BE2C (cell line): ENCODE measurements at regions not wholly inside any gene's neighbourhood (a gene's known extent, or its start where the extent isn't known, plus 50 kb on each side); places are given as distances from the start of the nearest gene placed in this dataset.

Source experiments
- DNase-seq: peaks from one replicate; pipeline ENCODE4 v3.0.0-alpha.2; 2020
- H3K27me3 ChIP-seq: fragments of 250-450 bp; sonication (Bioruptor Pico); 2 replicates; pipeline ENCODE4 v1.5.1; 2020; ENCODE audit warnings: mild to moderate bottlenecking
- H3K36me3 ChIP-seq: fragments of 250-450 bp; sonication (Bioruptor Pico); 2 replicates; pipeline ENCODE4 v1.5.1; 2020; ENCODE audit warnings: mild to moderate bottlenecking
- H3K4me1 ChIP-seq: fragments of 250-450 bp; sonication (Bioruptor Pico); 2 replicates; pipeline ENCODE4 v1.5.1; 2020
- H3K4me3 ChIP-seq: 2 replicates; pipeline ENCODE4 v1.5.1; 2011; ENCODE audit warnings: low read depth, low read length
- H3K9me3 ChIP-seq: fragments of 250-450 bp; sonication (Bioruptor Pico); 2 replicates; pipeline ENCODE4 v1.5.1; 2020
- TF ChIP-seq, protein P1 (sequence below): IDR thresholded peaks from 2 replicates; pipeline ENCODE4 v1.5.1; 2012; ENCODE audit warnings: mild to moderate bottlenecking, low read depth, low read length

DNA sequence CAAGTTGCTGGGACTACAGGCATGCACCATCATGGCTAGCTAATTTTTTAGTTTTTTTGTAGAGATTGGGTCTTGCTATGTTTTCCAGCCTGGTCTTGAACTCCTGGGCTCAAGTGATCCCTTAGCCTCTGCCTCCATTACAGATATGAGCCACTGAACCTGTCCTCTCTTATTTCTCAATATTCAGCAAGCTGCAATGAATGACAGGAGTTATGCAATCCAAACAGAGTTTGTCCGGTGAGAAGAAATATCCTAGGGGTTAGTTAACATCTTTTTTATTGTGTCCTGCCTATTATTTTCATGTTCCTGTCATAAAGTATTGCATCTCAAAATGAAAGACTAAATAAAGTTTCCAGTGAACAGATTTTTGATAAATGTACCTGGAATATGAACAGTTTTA is 1161.4 kb downstream of the OTOL1 start:
- Histone ChIP-seq H3K4me3 (no peak overlapping the region), H3K36me3 (no peaks in the 10 kb centered on the region), H3K27me3 (no peaks in the 10 kb centered on the region), H3K4me1 (no peaks in the 10 kb centered on the region), H3K9me3 (no peaks in the 10 kb centered on the region)
- no peak for DNase-seq
- TF ChIP-seq, protein P1, sequence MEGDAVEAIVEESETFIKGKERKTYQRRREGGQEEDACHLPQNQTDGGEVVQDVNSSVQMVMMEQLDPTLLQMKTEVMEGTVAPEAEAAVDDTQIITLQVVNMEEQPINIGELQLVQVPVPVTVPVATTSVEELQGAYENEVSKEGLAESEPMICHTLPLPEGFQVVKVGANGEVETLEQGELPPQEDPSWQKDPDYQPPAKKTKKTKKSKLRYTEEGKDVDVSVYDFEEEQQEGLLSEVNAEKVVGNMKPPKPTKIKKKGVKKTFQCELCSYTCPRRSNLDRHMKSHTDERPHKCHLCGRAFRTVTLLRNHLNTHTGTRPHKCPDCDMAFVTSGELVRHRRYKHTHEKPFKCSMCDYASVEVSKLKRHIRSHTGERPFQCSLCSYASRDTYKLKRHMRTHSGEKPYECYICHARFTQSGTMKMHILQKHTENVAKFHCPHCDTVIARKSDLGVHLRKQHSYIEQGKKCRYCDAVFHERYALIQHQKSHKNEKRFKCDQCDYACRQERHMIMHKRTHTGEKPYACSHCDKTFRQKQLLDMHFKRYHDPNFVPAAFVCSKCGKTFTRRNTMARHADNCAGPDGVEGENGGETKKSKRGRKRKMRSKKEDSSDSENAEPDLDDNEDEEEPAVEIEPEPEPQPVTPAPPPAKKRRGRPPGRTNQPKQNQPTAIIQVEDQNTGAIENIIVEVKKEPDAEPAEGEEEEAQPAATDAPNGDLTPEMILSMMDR = no peak

DNA sequence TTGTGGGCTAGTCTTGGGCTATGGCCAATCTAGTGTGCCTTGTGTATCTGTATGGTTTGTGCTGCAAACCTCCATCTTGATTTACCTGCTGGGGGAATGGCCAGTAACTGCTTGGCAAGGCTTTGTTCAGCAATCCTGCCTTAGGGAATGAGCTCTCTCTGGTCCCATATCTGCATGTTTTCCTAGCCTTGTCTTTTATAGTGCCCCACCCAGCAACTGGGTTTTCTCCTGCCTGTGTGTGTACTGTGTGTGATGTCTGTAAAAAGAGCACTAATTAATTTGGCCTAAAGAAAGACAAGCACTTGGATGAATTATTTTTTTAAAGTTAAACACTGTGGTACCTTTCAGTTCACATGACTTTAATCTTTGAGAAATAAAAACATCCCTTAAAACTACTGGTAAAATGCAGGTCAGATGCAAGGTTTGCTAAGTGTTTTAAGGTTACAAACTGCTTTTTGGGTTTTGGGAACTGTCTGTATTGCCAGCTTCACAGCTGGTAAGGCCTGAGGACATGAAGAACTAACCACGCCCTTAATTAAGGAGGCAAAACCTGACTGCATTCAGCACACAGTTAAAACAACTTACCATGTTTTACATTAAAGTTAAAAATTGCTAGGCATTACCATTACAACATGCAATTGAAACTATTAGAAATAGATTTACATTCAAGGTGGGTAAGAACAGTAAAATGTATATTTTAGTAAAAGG is 1169.2 kb downstream of the OTOL1 start:
- H3K4me3 ChIP-seq = no peak overlapping the region
- DNase-seq = no peak
- H3K9me3 ChIP-seq = no peaks in the 10 kb centered on the region
- TF ChIP-seq, protein P1 = no peak
- no peaks in the 10 kb centered on the region for H3K27me3 ChIP-seq
- no peaks in the 10 kb centered on the region for H3K36me3 ChIP-seq
- H3K4me1 ChIP-seq = no peaks in the 10 kb centered on the region

DNA sequence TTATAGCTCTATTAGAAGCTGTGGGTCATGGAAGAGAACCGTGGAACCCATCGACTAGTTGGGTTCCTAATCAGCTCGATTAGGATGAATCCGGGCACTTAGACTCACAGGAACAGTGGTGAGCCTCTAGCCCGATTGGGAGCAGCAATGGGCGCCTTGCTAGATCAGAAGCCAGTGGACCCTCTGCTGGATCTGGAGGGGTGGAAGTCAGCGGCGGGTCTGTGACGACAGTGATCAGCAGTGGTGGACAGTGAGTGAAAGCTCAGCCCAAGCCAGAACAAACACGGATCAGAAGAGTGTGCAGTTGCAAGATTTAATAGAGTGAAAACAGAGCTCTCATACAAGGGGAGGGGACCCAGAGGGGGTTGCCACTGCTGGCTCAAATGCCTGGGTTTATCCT is 1170.2 kb downstream of the OTOL1 start:
- H3K36me3 ChIP-seq = no peaks in the 10 kb centered on the region
- H3K9me3 ChIP-seq = no peaks in the 10 kb centered on the region
- no peaks in the 10 kb centered on the region for H3K4me1 ChIP-seq
- no peak for DNase-seq
- TF ChIP-seq, protein P1 = no peak
- H3K4me3 ChIP-seq = no peak overlapping the region
- no peaks in the 10 kb centered on the region for H3K27me3 ChIP-seq

DNA sequence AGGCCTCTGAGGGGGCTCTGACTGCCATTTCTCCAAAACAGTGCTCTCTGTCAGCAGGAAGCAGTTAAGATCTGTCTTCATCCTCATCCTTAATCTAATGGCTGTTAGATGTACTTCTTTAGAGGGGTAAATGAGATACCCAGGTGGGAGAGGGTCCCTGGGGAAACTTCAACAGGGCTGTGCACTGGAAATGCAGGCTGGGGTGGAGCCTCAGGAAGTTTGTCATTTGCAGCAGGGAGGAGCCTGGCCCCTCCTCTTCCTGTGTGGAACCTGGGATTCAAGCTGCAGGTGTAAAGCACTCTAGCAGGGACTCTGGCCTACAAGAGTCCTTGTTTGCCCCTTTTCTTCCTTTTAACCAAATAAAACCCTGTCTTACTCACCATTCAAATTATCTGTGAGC is 1173.6 kb downstream of the OTOL1 start:
- TF ChIP-seq, protein P1 = no peak
- Histone ChIP-seq H3K9me3 (no peaks in the 10 kb centered on the region), H3K36me3 (no peaks in the 10 kb centered on the region), H3K4me1 (no peaks in the 10 kb centered on the region), H3K4me3 (no peak overlapping the region), H3K27me3 (no peaks in the 10 kb centered on the region)
- DNase-seq = no peak

DNA sequence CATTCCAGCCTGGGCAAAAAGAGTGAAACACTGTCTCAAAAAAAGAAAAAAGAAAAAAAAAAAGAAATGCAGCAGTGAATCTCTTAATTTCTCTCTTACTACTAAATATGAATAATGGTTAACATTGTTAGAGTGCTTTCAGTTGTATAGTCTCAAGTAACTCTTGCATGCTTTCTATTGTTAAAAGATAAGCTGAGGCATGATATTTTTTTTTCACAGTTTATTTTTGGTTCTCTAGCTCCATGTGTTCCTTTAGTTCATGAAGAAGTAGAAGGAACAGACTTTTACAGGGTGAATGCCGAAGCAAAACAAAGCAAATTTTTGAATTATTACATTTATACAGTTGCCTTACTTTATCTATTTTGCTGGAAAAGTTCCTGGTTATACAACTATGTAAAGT is 1180.9 kb downstream of the OTOL1 start:
- DNase-seq = no peak
- Histone ChIP-seq H3K36me3 (no peaks in the 10 kb centered on the region), H3K27me3 (no peaks in the 10 kb centered on the region), H3K4me1 (no peaks in the 10 kb centered on the region), H3K4me3 (no peak overlapping the region), H3K9me3 (no peaks in the 10 kb centered on the region)
- TF ChIP-seq, protein P1 = no peak

DNA sequence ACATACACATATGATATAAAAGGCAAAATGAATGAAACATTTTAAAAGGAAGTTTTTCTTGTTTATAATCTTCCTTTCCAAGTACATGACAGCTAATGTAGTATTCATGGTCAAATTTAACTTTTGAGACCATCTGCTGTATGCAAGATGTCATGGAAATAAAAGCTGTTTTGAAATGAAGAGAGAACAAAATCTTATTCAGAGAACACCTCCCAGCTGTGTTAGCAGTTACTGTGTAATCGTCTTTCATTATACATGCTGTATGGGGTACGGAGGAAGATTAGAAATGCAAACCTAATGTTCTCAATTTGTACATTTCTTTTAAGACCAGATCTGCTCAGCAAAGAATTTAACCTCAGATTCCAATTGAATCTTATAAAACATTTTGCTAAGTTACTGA is 1182.3 kb downstream of the OTOL1 start:
- Histone ChIP-seq H3K4me1 (no peaks in the 10 kb centered on the region), H3K4me3 (no peak overlapping the region), H3K27me3 (no peaks in the 10 kb centered on the region), H3K9me3 (no peaks in the 10 kb centered on the region), H3K36me3 (no peaks in the 10 kb centered on the region)
- no peak for DNase-seq
- TF ChIP-seq, protein P1 = no peak
